GM06990 (cell line): ENCODE measurements at regions not wholly inside any gene's neighbourhood (a gene's known extent, or its start where the extent isn't known, plus 50 kb on each side); places are given as distances from the start of the nearest gene placed in this dataset.

Experiments
- DNase-seq: peaks from one replicate; pipeline ENCODE4 v3.0.0-alpha.2; 2011; ENCODE audit not compliant: insufficient read length; ENCODE audit errors: extremely low read depth
- H3K27me3 ChIP-seq: replicated peaks from 2 replicates; pipeline ENCODE4 v1.6.0; 2011; ENCODE audit warnings: low read length; ENCODE audit not compliant: control insufficient read depth, insufficient read depth
- H3K36me3 ChIP-seq: 2 replicates; pipeline ENCODE4 v1.5.1; 2011; ENCODE audit warnings: low read length; ENCODE audit not compliant: control insufficient read depth, insufficient read depth
- H3K4me3 ChIP-seq: replicated peaks from 2 replicates; pipeline ENCODE4 v1.5.1; 2011; ENCODE audit warnings: low read depth, mild to moderate bottlenecking, control low read depth, low read length
- TF ChIP-seq, protein P1 (sequence below): IDR thresholded peaks from 2 replicates; pipeline ENCODE4 v1.5.1; 2011; ENCODE audit warnings: low read length, control low read depth, mild to moderate bottlenecking, inconsistent platforms; ENCODE audit not compliant: insufficient read depth, poor library complexity, severe bottlenecking

DNA sequence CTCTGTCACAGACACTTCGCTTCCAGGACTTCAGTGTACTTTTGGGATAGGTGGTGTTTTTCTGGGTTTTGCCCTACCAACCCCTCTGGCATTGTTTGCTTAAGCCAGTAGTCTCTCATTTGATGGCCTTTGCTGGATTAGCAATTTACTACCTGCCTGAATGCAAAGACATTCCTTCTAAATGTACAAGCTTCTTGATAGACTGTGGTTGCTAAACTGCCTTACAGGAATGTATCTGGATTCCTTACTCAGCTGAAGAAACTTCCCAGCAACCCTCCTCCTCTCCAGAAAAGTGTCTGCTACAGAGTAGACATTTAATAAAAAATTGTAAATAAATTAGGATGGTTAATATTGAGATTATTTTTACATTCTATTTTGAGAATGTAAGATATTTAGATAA lies 1916.7 kb downstream of the EFNA5 start:
- TF ChIP-seq, protein P1, sequence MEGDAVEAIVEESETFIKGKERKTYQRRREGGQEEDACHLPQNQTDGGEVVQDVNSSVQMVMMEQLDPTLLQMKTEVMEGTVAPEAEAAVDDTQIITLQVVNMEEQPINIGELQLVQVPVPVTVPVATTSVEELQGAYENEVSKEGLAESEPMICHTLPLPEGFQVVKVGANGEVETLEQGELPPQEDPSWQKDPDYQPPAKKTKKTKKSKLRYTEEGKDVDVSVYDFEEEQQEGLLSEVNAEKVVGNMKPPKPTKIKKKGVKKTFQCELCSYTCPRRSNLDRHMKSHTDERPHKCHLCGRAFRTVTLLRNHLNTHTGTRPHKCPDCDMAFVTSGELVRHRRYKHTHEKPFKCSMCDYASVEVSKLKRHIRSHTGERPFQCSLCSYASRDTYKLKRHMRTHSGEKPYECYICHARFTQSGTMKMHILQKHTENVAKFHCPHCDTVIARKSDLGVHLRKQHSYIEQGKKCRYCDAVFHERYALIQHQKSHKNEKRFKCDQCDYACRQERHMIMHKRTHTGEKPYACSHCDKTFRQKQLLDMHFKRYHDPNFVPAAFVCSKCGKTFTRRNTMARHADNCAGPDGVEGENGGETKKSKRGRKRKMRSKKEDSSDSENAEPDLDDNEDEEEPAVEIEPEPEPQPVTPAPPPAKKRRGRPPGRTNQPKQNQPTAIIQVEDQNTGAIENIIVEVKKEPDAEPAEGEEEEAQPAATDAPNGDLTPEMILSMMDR = no peak
- Histone ChIP-seq H3K27me3 (no peaks in the 10 kb centered on the region), H3K4me3 (no peak overlapping the region), H3K36me3 (no peaks in the 10 kb centered on the region)
- no peak for DNase-seq

- TF ChIP-seq, protein P1 = no peak
- DNase-seq = no peak
- Histone ChIP-seq H3K4me3 (no peak overlapping the region), H3K36me3 (no peaks in the 10 kb centered on the region), H3K27me3 (no peaks in the 10 kb centered on the region)
These were observed 1917.9 kb downstream of the EFNA5 start for GRCh38 chr5:105752801-105753200.

DNA sequence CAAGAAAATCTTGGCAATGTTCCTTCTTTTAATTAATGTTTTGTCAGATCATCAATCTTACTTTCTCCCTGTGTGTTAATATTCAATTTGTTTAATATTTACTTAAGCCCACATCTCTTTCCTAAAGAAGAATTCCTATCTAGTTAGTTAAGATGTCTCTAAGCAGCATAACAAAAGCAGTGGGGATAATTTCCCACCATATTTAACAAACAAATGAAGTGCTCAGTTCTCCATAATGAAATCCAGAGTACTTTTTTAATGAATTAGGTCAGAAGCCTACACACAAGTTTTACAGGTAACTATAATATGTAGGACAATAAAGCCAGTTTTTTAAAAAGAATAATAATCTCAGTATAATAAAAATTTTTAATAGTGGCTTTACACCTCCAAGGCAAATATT lies 1918.8 kb downstream of the EFNA5 start:
- H3K27me3 ChIP-seq = no peaks in the 10 kb centered on the region
- no peaks in the 10 kb centered on the region for H3K36me3 ChIP-seq
- DNase-seq = no peak
- no peak overlapping the region for H3K4me3 ChIP-seq
- TF ChIP-seq, protein P1 = no peak

DNA sequence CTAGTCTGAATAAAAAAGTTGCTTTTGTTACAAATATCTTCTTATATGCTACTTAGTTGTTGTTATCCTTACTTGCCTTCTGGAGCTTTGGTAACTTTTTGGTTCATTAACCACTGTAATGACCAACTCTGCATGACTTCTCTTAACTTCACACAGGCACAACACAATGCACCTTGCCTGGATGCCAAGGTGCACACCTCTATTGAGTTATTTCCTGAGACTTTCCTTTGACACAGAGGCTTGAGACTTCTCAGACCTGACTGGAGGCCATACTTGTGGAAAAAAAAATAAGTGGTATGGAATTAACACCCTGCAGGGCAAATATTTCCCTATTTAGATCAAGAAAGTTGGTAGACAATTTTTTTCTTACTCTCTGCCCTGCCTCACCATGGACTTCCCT lies 1925.6 kb downstream of the EFNA5 start:
- Histone ChIP-seq H3K36me3 (no peaks in the 10 kb centered on the region), H3K4me3 (no peak overlapping the region), H3K27me3 (no peaks in the 10 kb centered on the region)
- DNase-seq = no peak
- TF ChIP-seq, protein P1 = no peak

- TF ChIP-seq, protein P1 = no peak
- no peak for DNase-seq
- no peak overlapping the region for H3K4me3 ChIP-seq
- H3K27me3 ChIP-seq = no peaks in the 10 kb centered on the region
- no peaks in the 10 kb centered on the region for H3K36me3 ChIP-seq
These were observed 1930.5 kb downstream of the EFNA5 start for GRCh38 chr5:105740242-105740641.

GRCh38 chr5:105739732-105740131 lies 1931.0 kb downstream of the EFNA5 start:
- no peak for DNase-seq
- no peaks in the 10 kb centered on the region for H3K27me3 ChIP-seq
- H3K36me3 ChIP-seq = no peaks in the 10 kb centered on the region
- TF ChIP-seq, protein P1 = no peak
- no peak overlapping the region for H3K4me3 ChIP-seq
